Stomach (tissue), 4 donors: ENCODE measurements at regions not wholly inside any gene's neighbourhood (a gene's known extent, or its start where the extent isn't known, plus 50 kb on each side); places are given as distances from the start of the nearest gene placed in this dataset.

Source experiments
- POLR2A ChIP-seq, 4 donors: fragments of 450-650 bp; IDR thresholded peaks; one replicate each; pipeline ENCODE4 v1.6.1; 2016; ENCODE audit warnings: antibody characterized with exemption in 4 of 4, control low read depth in 2 of 4, mild to moderate bottlenecking in 1 of 4, moderate library complexity in 1 of 4
- POLR2AphosphoS5 ChIP-seq, 3 donors: sonication (generic); formaldehyde crosslinking; IDR thresholded peaks; one replicate each; pipeline ENCODE4 v1.6.1; 2016; ENCODE audit warnings: antibody characterized with exemption in 3 of 3
- TF ChIP-seq, protein P1 (sequence below), 7 experiments: fragments of 450-650 bp in 4 of 7; fragments of 200-600 bp in 3 of 7; sonication (generic) in 3 of 7; IDR thresholded peaks; one replicate each; pipeline ENCODE4 v1.5.1; 2016 to 2019; ENCODE audit warnings: antibody characterized with exemption in 7 of 7, control low read depth in 2 of 7, mild to moderate bottlenecking in 1 of 7

DNA sequence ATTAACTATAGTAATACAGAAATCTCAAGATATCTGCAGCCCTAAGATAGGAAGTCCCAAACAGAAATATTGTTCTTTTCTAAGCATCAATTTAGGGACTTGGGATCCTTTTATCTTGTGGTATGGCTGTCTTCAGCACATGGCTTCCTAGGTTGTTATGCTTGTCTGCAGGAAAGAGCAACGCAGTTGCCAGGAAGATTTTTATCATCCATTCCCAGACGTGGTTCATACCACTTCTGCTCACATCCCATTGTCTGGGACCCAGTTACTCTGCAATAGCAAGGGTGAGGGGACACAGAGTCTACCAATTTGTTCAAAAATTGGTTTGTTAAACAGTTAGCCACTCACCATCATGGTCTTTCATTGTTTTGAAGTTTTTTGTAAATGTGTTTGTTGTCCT, 85.6 kb upstream of the RXFP2 start:
- TF ChIP-seq POLR2A (IDR thresholded peaks at IDR 0.05), result no peak
- TF ChIP-seq, protein P1, sequence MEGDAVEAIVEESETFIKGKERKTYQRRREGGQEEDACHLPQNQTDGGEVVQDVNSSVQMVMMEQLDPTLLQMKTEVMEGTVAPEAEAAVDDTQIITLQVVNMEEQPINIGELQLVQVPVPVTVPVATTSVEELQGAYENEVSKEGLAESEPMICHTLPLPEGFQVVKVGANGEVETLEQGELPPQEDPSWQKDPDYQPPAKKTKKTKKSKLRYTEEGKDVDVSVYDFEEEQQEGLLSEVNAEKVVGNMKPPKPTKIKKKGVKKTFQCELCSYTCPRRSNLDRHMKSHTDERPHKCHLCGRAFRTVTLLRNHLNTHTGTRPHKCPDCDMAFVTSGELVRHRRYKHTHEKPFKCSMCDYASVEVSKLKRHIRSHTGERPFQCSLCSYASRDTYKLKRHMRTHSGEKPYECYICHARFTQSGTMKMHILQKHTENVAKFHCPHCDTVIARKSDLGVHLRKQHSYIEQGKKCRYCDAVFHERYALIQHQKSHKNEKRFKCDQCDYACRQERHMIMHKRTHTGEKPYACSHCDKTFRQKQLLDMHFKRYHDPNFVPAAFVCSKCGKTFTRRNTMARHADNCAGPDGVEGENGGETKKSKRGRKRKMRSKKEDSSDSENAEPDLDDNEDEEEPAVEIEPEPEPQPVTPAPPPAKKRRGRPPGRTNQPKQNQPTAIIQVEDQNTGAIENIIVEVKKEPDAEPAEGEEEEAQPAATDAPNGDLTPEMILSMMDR (IDR thresholded peaks at IDR 0.05), result no peak
- TF ChIP-seq POLR2AphosphoS5 (IDR thresholded peaks at IDR 0.05), result no peak
